HG02678 (cell line): ENCODE measurements at regions not wholly inside any gene's neighbourhood (a gene's known extent, or its start where the extent isn't known, plus 50 kb on each side); places are given as distances from the start of the nearest gene placed in this dataset.

Experiments
- ATAC-seq: cut with Tn5 transposase; IDR thresholded peaks from one replicate; pipeline ENCODE4 v1.9.1; 2021; ENCODE audit warnings: mild to moderate bottlenecking, moderate library complexity; ENCODE audit not compliant: unreplicated experiment

GRCh38 chr4:188197566-188197965 is 58.3 kb downstream of the TRIML1 start:
- ATAC-seq = no peak

GRCh38 chr4:188198982-188199792 is 59.9 kb downstream of the TRIML1 start:
- no peak for ATAC-seq

GRCh38 chr4:188201851-188202250 is 62.6 kb downstream of the TRIML1 start:
- no peak for ATAC-seq

- ATAC-seq = no peak
Measured at GRCh38 chr4:188206783-188207182, 67.5 kb downstream of the TRIML1 start.

- ATAC-seq = no peak
Measured at GRCh38 chr4:188214861-188215260, 75.6 kb downstream of the TRIML1 start.

- no peak for ATAC-seq
Measured at GRCh38 chr4:188218392-188218791, 79.2 kb downstream of the TRIML1 start.

- no peak for ATAC-seq
Measured at GRCh38 chr4:188220006-188220405, 80.8 kb downstream of the TRIML1 start.

GRCh38 chr4:188221090-188221489 is 81.8 kb downstream of the TRIML1 start:
- no peak for ATAC-seq

GRCh38 chr4:188228279-188228678 is 89.0 kb downstream of the TRIML1 start:
- ATAC-seq = no peak

GRCh38 chr4:188232428-188232827 is 93.2 kb downstream of the TRIML1 start:
- ATAC-seq = no peak

GRCh38 chr4:188242041-188242440 is 102.8 kb downstream of the TRIML1 start:
- no peak for ATAC-seq

GRCh38 chr4:188245651-188246050 is 106.4 kb downstream of the TRIML1 start:
- no peak for ATAC-seq

GRCh38 chr4:188246488-188246887 is 107.2 kb downstream of the TRIML1 start:
- ATAC-seq = no peak

GRCh38 chr4:188254211-188254610 is 115.0 kb downstream of the TRIML1 start:
- no peak for ATAC-seq

GRCh38 chr4:188262464-188262863 is 123.2 kb downstream of the TRIML1 start:
- no peak for ATAC-seq

- no peak for ATAC-seq
Measured at GRCh38 chr4:188263321-188263720, 124.1 kb downstream of the TRIML1 start.

- ATAC-seq = no peak
Measured at GRCh38 chr4:188266386-188266785, 127.1 kb downstream of the TRIML1 start.

- ATAC-seq = no peak
Measured at GRCh38 chr4:188268131-188268908, 129.1 kb downstream of the TRIML1 start.

- no peak for ATAC-seq
Measured at GRCh38 chr4:188270273-188271069, 131.2 kb downstream of the TRIML1 start.

GRCh38 chr4:188275686-188276085 is 136.4 kb downstream of the TRIML1 start:
- no peak for ATAC-seq

GRCh38 chr4:188279184-188279583 is 139.9 kb downstream of the TRIML1 start:
- no peak for ATAC-seq
